ACC112 (cell line): ENCODE measurements at regions not wholly inside any gene's neighbourhood (a gene's known extent, or its start where the extent isn't known, plus 50 kb on each side); places are given as distances from the start of the nearest gene placed in this dataset.

Experiments used
- H2AFZ ChIP-seq: fragments of 200-600 bp; sonication (generic); one replicate; pipeline ENCODE4 v1.6.0; 2017; ENCODE audit warnings: antibody characterized with exemption, low read length; ENCODE audit not compliant: unreplicated experiment
- H3K27ac ChIP-seq: fragments of 200-600 bp; sonication (generic); 2 replicates; pipeline ENCODE4 v1.5.1; 2014; ENCODE audit warnings: low read depth, mild to moderate bottlenecking, antibody characterized with exemption, low read length, moderate library complexity
- H3K27me3 ChIP-seq: fragments of 200-600 bp; sonication (generic); 2 replicates; pipeline ENCODE4 v1.6.1; 2014; ENCODE audit warnings: mild to moderate bottlenecking, antibody characterized with exemption, low read length, moderate library complexity, mixed read lengths; ENCODE audit not compliant: insufficient read depth
- H3K36me3 ChIP-seq: fragments of 200-600 bp; sonication (generic); 2 replicates; pipeline ENCODE4 v1.6.1; 2016; ENCODE audit warnings: mild to moderate bottlenecking, antibody characterized with exemption, low read length, moderate library complexity, mixed read lengths; ENCODE audit not compliant: insufficient read depth
- H3K4me1 ChIP-seq: fragments of 200-600 bp; sonication (generic); one replicate; pipeline ENCODE4 v1.6.1; 2016; ENCODE audit warnings: low read length, mixed read lengths; ENCODE audit not compliant: insufficient read depth, unreplicated experiment, control insufficient read depth
- H3K4me3 ChIP-seq: fragments of 200-600 bp; sonication (generic); 2 replicates; pipeline ENCODE4 v1.5.1; 2014; ENCODE audit warnings: mild to moderate bottlenecking, low read depth, low read length
- H3K79me2 ChIP-seq: fragments of 200-600 bp; sonication (generic); one replicate; pipeline ENCODE4 v1.6.0; 2016; ENCODE audit warnings: low read length; ENCODE audit not compliant: control insufficient read depth, unreplicated experiment, insufficient read depth

DNA sequence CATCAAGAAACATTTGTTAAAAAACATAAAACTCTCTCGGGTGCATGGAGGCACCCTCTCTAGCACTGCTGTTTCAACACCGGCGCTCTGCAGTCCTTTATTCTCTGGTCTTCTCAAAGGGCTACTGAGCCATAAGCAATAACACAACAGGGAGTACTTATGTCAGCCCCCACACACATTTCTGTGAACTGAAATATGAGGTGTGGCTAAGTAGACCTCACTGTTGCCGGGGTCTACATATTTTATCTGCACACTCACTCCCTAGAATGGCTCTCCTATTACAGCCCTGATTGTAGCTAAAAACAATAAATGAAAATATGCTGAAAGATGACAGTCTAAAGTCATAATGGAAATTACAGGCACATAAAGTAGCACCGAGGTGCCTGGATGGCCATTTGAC is 235.1 kb downstream of the GRB14 start:
- Histone ChIP-seq H3K4me3 (no peak overlapping the region), H3K27me3 (no peaks in the 10 kb centered on the region), H3K27ac (no peak overlapping the region), H3K79me2 (no peaks in the 10 kb centered on the region), H3K36me3 (no peaks in the 10 kb centered on the region), H3K4me1 (peaks cover 10% of the 10 kb centered on the region), H2AFZ (no peak overlapping the region)

DNA sequence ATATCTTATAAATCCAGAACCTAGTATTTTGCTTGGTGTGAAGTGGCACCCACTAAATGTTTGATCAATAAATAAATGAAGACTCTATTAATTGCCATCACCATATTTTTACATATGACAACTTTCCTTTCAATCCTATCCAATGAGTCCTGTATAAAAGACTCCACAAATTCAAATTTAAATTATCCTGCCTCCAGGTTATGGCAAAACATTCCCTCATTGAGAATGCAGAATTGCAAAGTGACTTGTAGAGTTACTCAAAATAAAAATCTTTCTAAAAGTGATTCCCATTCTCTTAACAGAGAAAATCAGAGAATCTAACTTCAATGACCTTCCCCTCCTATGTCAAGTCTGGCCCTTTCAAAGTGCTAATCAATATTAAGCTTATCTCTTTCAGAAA is 236.8 kb downstream of the GRB14 start:
- H3K4me3 ChIP-seq = no peak overlapping the region
- H3K27ac ChIP-seq = no peak overlapping the region
- H3K36me3 ChIP-seq = no peaks in the 10 kb centered on the region
- no peaks in the 10 kb centered on the region for H3K27me3 ChIP-seq
- H3K4me1 ChIP-seq = peaks cover 10% of the 10 kb centered on the region
- H3K79me2 ChIP-seq = no peaks in the 10 kb centered on the region
- no peak overlapping the region for H2AFZ ChIP-seq

DNA sequence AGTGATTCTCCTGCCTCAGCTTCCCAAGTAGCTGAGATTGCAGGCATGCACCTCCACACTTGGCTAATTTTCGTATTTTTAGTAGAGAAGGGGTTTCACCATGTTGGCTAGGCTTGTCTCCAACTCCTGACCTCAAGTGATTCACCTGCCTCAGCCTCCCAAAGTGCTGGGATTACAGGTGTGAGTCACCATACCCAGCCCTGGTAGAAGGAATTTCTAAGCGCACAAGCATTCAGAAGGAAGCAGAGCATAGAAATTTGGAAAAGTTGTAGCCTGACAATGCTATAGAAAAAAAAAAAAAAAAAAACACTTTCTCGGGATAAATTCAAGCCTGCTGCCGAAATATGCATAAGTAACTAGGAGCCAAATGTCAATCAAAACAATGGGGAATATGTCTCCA is 249.4 kb downstream of the GRB14 start:
- peaks cover 5% of the 10 kb centered on the region for H3K4me1 ChIP-seq
- H3K79me2 ChIP-seq = no peaks in the 10 kb centered on the region
- H3K4me3 ChIP-seq = no peak overlapping the region

DNA sequence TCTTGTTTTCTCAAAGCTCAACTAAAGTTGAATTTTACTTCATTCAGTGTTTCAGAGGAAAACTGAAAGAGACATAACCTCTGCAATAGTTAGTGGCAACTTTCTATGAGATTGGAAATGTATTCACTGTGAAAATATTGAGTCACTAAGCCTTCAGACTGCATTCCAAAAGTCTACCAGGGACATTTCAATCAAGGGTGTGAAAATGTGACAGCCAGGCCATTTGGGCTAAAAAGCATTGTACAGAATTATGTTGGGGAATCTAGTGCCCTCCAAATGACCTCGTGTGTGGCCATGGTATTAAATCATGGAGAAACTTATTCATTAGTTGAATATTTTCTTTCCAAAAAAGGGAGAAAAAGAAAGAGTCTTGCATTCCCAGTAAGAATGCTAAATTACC is 251.9 kb downstream of the GRB14 start:
- no peak overlapping the region for H2AFZ ChIP-seq
- H3K27me3 ChIP-seq = no peaks in the 10 kb centered on the region
- H3K79me2 ChIP-seq = no peaks in the 10 kb centered on the region
- H3K4me3 ChIP-seq = peak overlapping the region; percentile 7; the same call in 1 of the 2 replicates
- H3K27ac ChIP-seq = no peak overlapping the region
- H3K36me3 ChIP-seq = no peaks in the 10 kb centered on the region
- H3K4me1 ChIP-seq = peaks cover 5% of the 10 kb centered on the region

More for the DNA sequence above, 249.4 kb downstream of the GRB14 start:
- Histone ChIP-seq H3K27me3 (no peaks in the 10 kb centered on the region; the same call in 1 of the 2 replicates), H2AFZ (no peak overlapping the region), H3K36me3 (no peaks in the 10 kb centered on the region), H3K27ac (no peak overlapping the region)

DNA sequence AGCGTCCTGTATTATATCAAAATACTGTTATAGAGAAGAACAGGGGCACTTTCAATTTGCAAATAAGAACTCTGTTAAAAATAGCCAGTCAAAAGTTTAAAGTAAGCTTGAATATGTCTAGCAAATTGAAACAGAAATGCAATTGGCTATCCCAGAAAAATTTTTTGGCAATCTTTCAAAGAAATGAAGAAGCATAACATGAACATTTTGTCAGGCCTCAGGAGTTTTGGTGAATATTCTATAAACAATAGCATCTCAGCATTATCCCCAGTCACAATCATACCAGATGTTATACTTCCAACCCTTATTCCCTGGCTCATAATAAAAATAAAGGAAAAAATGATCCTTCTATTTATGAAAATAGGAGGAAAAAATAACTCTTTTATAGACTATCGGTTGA is 252.4 kb downstream of the GRB14 start:
- H3K4me1 ChIP-seq = peaks cover 5% of the 10 kb centered on the region
- H3K79me2 ChIP-seq = no peaks in the 10 kb centered on the region
- H3K27me3 ChIP-seq = no peaks in the 10 kb centered on the region
- H3K4me3 ChIP-seq = 0 out of 2 replicates have a peak overlapping the region, but pooled peaks have one; percentile 10
- no peaks in the 10 kb centered on the region for H3K36me3 ChIP-seq
- peak overlapping the region; percentile 14 for H2AFZ ChIP-seq
- H3K27ac ChIP-seq = no peak overlapping the region

DNA sequence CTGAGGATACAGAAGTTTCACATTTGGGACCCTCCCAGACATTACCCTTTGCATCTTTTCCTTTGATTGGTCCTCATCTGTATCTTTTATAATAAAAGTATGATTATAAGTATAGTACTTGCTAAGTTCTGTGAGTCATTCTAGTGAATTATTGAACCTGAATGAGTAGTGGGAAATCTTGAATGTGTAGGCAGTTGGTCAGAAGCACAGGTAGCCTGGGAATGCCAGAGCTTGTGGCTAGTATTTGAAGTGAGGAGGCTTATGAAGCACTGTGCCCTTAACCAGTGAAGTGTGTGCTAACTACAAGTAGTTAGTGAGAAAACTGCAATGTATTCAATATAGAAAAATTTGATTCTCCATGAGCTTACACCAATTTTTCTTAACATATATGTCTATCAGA is 257.6 kb downstream of the GRB14 start:
- no peak overlapping the region for H3K27ac ChIP-seq
- peaks cover 4% of the 10 kb centered on the region; the same call in 1 of the 2 replicates for H3K27me3 ChIP-seq
- H3K36me3 ChIP-seq = no peaks in the 10 kb centered on the region
- no peaks in the 10 kb centered on the region for H3K79me2 ChIP-seq
- H2AFZ ChIP-seq = no peak overlapping the region
- H3K4me3 ChIP-seq = no peak overlapping the region
- peaks cover 2% of the 10 kb centered on the region for H3K4me1 ChIP-seq

DNA sequence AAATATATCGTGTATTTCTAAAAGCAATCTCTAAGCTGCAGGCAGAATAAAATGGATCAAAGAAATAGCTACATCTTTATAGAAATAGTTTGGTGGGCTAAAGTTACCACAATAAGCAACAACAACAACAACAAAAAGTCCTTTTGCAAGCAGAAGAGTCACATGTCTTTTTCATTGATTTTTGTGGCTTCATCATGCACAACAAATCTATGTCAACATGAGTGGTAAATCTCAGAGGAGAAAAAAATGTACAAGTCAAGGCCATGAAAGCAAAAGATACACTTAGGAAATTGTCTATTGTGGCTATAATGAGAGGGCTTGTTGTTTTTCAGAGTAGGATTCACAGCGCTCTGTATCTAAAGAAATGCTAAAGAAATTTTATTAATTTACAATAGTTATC is 269.7 kb downstream of the GRB14 start:
- H3K4me3 ChIP-seq = no peak overlapping the region
- H3K36me3 ChIP-seq = no peaks in the 10 kb centered on the region
- no peaks in the 10 kb centered on the region for H3K79me2 ChIP-seq
- no peaks in the 10 kb centered on the region for H3K4me1 ChIP-seq
- peaks cover 4% of the 10 kb centered on the region; the same call in 1 of the 2 replicates for H3K27me3 ChIP-seq
- H2AFZ ChIP-seq = no peak overlapping the region
- H3K27ac ChIP-seq = no peak overlapping the region

DNA sequence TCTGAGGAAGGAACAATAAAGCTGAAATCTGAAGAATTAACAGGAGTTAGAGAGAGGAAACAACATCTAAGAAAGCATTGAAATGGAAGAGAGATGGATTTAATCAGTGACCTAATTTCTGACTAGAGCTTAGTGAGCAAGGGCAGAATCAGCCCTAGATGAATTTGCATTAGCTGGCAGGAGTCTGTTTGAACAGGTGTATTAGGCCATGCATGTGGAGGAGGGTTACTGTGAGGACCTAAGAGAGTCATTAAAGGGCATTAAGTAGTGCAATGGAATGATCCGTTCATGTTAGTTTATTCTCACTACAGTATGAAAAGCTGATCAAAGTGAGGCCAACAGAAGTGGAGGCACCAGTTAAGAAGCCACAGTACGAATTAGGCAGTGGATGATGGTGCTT is 285.3 kb downstream of the GRB14 start:
- Histone ChIP-seq H3K36me3 (no peaks in the 10 kb centered on the region), H2AFZ (no peak overlapping the region), H3K79me2 (no peaks in the 10 kb centered on the region), H3K27me3 (no peaks in the 10 kb centered on the region), H3K4me1 (no peaks in the 10 kb centered on the region), H3K4me3 (no peak overlapping the region), H3K27ac (no peak overlapping the region)

DNA sequence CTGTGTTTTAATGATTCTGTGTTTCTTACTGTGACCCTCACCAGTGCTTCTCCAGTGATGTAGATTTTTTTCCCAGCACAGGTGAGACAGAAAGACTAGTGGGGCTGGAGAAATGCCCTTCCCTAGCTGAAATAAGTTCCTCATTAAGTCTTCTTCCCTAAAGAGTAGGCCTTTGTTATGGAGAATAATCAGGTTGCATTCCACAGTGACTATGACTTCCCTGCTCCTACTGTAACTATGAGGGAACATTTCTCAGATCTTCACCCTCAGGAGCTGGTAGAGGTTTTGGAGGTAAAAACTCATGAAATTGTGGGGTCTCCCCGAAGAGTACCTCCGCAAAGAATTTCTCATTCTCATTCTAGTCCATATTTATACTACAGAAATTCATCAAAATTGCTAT is 286.2 kb downstream of the GRB14 start:
- Histone ChIP-seq H3K4me3 (no peak overlapping the region), H3K4me1 (no peaks in the 10 kb centered on the region), H2AFZ (no peak overlapping the region), H3K36me3 (no peaks in the 10 kb centered on the region), H3K27me3 (no peaks in the 10 kb centered on the region), H3K27ac (no peak overlapping the region), H3K79me2 (no peaks in the 10 kb centered on the region)

DNA sequence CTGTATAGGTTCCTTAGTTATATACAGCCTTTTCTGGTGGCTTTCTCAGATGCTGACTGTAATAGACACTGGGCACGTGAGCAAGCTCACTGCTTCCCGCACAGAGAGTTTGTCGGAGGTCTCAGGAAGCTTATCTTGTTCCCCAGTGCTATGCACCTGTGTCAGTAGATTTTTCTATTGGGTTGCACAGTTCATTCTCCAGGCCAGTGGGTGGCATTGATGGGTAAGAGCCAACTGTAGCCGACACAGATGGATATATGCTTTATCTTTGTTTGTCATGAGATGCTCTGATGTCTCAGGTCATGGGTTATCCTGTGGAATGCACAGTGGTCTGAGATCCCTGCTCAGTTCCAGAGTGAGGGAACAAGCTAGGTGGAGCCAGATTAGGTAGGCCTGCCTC is 293.0 kb downstream of the GRB14 start:
- no peak overlapping the region for H3K4me3 ChIP-seq
- no peak overlapping the region for H3K27ac ChIP-seq
- no peaks in the 10 kb centered on the region for H3K27me3 ChIP-seq
- no peaks in the 10 kb centered on the region for H3K36me3 ChIP-seq
- H2AFZ ChIP-seq = no peak overlapping the region
- no peaks in the 10 kb centered on the region for H3K4me1 ChIP-seq
- no peaks in the 10 kb centered on the region for H3K79me2 ChIP-seq

DNA sequence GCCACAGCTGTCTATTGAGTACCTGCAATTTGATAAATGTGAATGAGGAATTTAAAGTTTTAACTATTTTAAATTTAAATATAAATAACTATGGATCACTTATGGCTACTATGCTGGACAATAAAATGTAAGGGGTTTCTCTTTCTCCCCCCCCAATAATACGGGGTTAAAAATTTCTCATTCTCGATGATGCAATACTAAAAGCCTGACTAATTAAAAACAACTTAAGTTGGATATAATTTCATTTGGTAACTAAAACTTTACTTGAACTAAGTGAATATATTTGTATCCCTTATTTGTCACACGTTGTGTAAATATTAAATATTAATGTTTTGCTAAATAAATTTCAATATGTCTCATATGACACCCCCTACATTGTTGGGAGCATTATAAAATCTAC is 297.3 kb downstream of the GRB14 start:
- H3K27ac ChIP-seq = no peak overlapping the region
- no peak overlapping the region for H2AFZ ChIP-seq
- no peak overlapping the region for H3K4me3 ChIP-seq
- H3K4me1 ChIP-seq = no peaks in the 10 kb centered on the region
- H3K36me3 ChIP-seq = no peaks in the 10 kb centered on the region
- no peaks in the 10 kb centered on the region for H3K27me3 ChIP-seq
- H3K79me2 ChIP-seq = no peaks in the 10 kb centered on the region
